BJ (cell line): ENCODE measurements at regions not wholly inside any gene's neighbourhood (a gene's known extent, or its start where the extent isn't known, plus 50 kb on each side); places are given as distances from the start of the nearest gene placed in this dataset.

Experiments used
- CTCF ChIA-PET: fragments of 350-600 bp; formaldehyde crosslinking; extraction: SDS; loops from one replicate; lab custom pipeline; 2021; ENCODE audit warnings: antibody characterized with exemption, inconsistent platforms; lab: Yijun Ruan, JAX
- POLR2A ChIA-PET: fragments of 300-600 bp; sonication (Branson Sonifier 250); formaldehyde crosslinking; extraction: SDS; loops from one replicate; lab custom pipeline; 2021; ENCODE audit warnings: antibody characterized with exemption; lab: Charles Lee
- DNase-seq: peaks from one replicate; pipeline ENCODE4 v3.0.0-alpha.2; 2011; ENCODE audit warnings: low read depth
- H3K27me3 ChIP-seq: 2 replicates; pipeline ENCODE4 v1.6.0; 2011; ENCODE audit warnings: low read length; ENCODE audit not compliant: control insufficient read depth, insufficient read depth
- H3K36me3 ChIP-seq: 2 replicates; pipeline ENCODE4 v1.5.1; 2011; ENCODE audit warnings: low read length; ENCODE audit not compliant: control insufficient read depth, insufficient read depth
- H3K4me3 ChIP-seq: 2 replicates; pipeline ENCODE4 v1.5.1; 2011; ENCODE audit warnings: low read depth, mild to moderate bottlenecking, control low read depth, low read length
- CTCF ChIP-seq: IDR thresholded peaks from 2 replicates; pipeline ENCODE4 v1.5.1; 2011; ENCODE audit warnings: low read depth, mild to moderate bottlenecking, control low read depth, inconsistent platforms, low read length, moderate library complexity; ENCODE audit not compliant: insufficient read depth

- ChIA-PET CTCF (no interaction called here), POLR2A (no interaction called here)
- DNase-seq, result no peak
- Histone ChIP-seq H3K27me3 (no peaks in the 10 kb centered on the region), H3K4me3 (no peak overlapping the region), H3K36me3 (no peaks in the 10 kb centered on the region)
- TF ChIP-seq CTCF, result no peak
These were observed 279.9 kb downstream of the SLITRK6 start for GRCh38 chr13:85519363-85519762.

GRCh38 chr13:85512421-85512820, 286.8 kb downstream of the SLITRK6 start:
- ChIA-PET POLR2A (no interaction called here), CTCF (no interaction called here)
- H3K4me3 ChIP-seq, result no peak overlapping the region

GRCh38 chr13:85509512-85509911, 289.7 kb downstream of the SLITRK6 start:
- POLR2A ChIA-PET, result no interaction called here
- Histone ChIP-seq H3K27me3 (no peaks in the 10 kb centered on the region), H3K36me3 (no peaks in the 10 kb centered on the region), H3K4me3 (no peak overlapping the region)
- TF ChIP-seq CTCF, result no peak
- CTCF ChIA-PET, result interaction anchor here (1.5 kb wide), 1 partner anchor 10 kb away, joined by 9 read pairs; no protein-coding TSS in a partner anchor
- DNase-seq, result no peak

More at GRCh38 chr13:85512421-85512820, 286.8 kb downstream of the SLITRK6 start:
- no peaks in the 10 kb centered on the region for H3K36me3 ChIP-seq
- DNase-seq, result no peak
- no peaks in the 10 kb centered on the region for H3K27me3 ChIP-seq
- no peak for TF ChIP-seq CTCF

- POLR2A ChIA-PET, result no interaction called here
- Histone ChIP-seq H3K4me3 (no peak overlapping the region), H3K36me3 (no peaks in the 10 kb centered on the region), H3K27me3 (no peaks in the 10 kb centered on the region)
- TF ChIP-seq CTCF, result no peak
- DNase-seq, result no peak
- CTCF ChIA-PET, result interaction anchor here (1.5 kb wide), 1 partner anchor 9 kb away, joined by 9 read pairs; no protein-coding TSS in a partner anchor
These were observed 290.4 kb downstream of the SLITRK6 start for GRCh38 chr13:85508683-85509329.

- no peak overlapping the region for H3K4me3 ChIP-seq
- DNase-seq, result no peak
- H3K36me3 ChIP-seq, result no peaks in the 10 kb centered on the region
- ChIA-PET POLR2A (no interaction called here), CTCF (no interaction called here)
- TF ChIP-seq CTCF, result no peak
- no peaks in the 10 kb centered on the region for H3K27me3 ChIP-seq
These were observed 295.4 kb downstream of the SLITRK6 start for GRCh38 chr13:85503797-85504196.
